ENCODE measurements at regions not wholly inside any gene's neighbourhood (a gene's known extent, or its start where the extent isn't known, plus 50 kb on each side); places are given as distances from the start of the nearest gene placed in this dataset.

DNA sequence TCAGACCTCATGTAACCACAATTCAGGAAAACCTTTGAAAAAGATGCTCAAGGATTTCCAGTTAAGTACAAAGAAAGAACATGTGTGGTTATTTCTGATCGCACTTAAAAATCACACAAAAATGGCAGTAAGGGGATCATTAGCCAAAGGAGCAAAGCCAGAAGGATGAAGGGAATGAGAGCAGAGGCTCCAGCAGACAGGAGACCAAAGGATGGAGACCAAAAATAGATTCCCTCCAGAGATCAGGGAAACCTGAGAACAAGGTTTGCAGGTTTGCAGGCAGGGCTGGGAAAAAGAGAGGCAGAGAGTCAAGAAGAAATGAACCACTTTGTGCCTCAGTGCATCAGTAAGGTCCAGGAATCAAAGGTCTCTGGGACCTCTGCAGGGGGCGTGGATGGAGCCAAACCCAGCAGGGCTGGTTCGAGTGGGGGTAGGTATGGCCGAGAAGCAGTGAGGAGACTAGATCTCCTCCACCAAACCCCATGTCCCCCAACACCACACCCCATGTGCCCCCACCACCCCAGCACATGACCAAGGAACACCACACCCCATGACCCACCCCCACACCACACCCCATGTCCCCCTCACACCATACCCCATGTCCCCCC is 98.5 kb upstream of the GPC1 start:
- no peaks in the 10 kb centered on the region for H3K4me1 ChIP-seq (replicated peaks in 1 of 2)
- H3K4me3 ChIP-seq: no peak overlapping the region
- TF ChIP-seq, protein P1, sequence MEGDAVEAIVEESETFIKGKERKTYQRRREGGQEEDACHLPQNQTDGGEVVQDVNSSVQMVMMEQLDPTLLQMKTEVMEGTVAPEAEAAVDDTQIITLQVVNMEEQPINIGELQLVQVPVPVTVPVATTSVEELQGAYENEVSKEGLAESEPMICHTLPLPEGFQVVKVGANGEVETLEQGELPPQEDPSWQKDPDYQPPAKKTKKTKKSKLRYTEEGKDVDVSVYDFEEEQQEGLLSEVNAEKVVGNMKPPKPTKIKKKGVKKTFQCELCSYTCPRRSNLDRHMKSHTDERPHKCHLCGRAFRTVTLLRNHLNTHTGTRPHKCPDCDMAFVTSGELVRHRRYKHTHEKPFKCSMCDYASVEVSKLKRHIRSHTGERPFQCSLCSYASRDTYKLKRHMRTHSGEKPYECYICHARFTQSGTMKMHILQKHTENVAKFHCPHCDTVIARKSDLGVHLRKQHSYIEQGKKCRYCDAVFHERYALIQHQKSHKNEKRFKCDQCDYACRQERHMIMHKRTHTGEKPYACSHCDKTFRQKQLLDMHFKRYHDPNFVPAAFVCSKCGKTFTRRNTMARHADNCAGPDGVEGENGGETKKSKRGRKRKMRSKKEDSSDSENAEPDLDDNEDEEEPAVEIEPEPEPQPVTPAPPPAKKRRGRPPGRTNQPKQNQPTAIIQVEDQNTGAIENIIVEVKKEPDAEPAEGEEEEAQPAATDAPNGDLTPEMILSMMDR (IDR thresholded peaks at IDR 0.05): no peak
- no peak for TF ChIP-seq POLR2A (IDR thresholded peaks at IDR 0.05)
- H3K36me3 ChIP-seq (replicated peaks in 1 of 2): no peaks in the 10 kb centered on the region
- H3K27me3 ChIP-seq: no peaks in the 10 kb centered on the region
- 78 to 98% (median 87%) methylated on average over 4 of the region's 4 CpGs for WGBS, 4 donors
- peak in 2 of 7 donors; percentile 7 to 15 for DNase-seq
- intact Hi-C loops (cut with DNase I): no loop called here
- no peaks in the 10 kb centered on the region for H3K9me3 ChIP-seq (replicated peaks in 1 of 3)
- H3K27ac ChIP-seq: no peak overlapping the region

DNA sequence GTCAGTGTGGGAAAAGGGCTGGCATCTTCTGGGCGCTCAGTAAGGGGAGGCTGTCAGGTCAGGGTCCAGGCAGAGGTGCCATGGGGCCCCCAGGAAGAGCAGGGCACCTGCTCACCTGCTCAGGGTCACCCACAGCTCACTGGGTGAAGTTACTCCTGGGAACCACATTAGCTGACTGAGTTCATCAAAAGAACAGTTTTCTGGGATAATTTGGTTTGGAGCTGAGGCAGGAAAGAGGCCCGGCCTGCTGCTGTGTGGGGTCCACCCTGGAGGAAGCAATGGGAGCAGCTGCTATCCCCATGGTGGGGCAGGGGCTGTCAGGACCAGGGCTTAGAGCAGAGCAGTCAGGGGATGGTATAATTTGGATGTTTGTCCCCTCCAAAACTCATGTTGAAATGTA is 97.2 kb upstream of the GPC1 start:
- Histone ChIP-seq H3K27ac (no peak overlapping the region), H3K36me3 (replicated peaks in 1 of 2) (no peaks in the 10 kb centered on the region), H3K4me1 (replicated peaks in 1 of 2) (no peaks in the 10 kb centered on the region), H3K27me3 (no peaks in the 10 kb centered on the region), H3K4me3 (no peak overlapping the region), H3K9me3 (replicated peaks in 1 of 3) (no peaks in the 10 kb centered on the region)
- peak in 3 of 7 donors; percentile 2 to 17 (median 6) for DNase-seq
- no peak for TF ChIP-seq POLR2A (IDR thresholded peaks at IDR 0.05)
- TF ChIP-seq, protein P1 (IDR thresholded peaks at IDR 0.05): no peak
- WGBS, 4 donors: 79 to 94% (median 91%) methylated on average over 2 of the region's 2 CpGs
- intact Hi-C loops (cut with DNase I): no loop called here

DNA sequence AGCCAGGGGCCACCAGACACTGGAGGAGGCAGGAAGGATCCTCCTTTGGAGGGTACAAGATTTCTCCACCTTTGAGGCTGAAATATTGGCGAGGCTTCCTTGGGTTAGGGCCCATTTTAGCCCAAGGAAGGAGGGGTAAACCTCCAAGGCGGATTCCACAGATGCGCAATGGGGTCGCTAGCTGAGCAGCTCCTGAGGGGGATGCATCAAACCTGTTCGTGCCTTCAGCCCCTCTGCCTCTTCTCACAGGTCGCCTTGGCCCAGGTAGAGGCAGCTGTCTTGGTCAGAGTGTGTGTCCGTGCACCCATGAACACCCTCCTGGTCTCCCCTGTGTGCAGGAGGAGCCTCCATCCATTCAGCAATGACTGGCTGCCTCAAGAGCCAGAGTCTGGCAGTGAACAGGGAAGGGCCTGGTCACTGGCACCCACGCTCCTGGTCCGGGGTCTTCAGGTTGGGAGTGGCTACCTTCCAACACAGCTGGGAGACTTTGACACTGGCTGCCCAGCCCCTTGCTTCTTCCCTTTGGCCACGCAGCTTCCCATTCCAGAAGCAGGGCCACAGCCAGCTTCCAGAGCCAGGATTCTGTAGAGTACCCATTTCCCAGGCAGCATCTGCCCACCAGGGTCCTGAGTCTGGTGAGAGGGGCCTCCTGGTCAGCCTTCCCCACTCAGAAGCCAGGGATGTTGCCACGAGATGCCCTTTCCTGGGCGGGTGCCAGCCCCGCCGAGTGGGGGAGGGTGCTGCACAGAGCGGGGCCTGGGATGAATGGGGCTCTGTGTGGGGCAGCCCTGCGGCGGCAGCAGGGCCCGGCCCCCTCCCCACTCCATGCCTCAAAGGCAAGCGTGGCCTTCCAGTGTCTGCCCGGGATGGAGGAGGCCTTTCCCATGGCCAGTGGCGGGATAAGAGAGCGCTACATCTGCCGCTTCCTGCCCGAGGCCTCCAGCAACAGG is 95.8 kb upstream of the GPC1 start:
- Histone ChIP-seq H3K9me3 (replicated peaks in 1 of 3) (peaks cover 0 to 3% (median 0%) of the 10 kb centered on the region in 3 donors), H3K4me1 (replicated peaks in 1 of 2) (no peaks in the 10 kb centered on the region), H3K36me3 (replicated peaks in 1 of 2) (no peaks in the 10 kb centered on the region), H3K27ac (no peak overlapping the region), H3K4me3 (no peak overlapping the region), H3K27me3 (no peaks in the 10 kb centered on the region)
- intact Hi-C loops (cut with DNase I): no loop called here
- 85 to 96% (median 89%) methylated on average over 4 to 24 of the region's 24 CpGs for WGBS, 4 donors
- peak in 3 of 7 donors; percentile 13 to 35 (median 17) for DNase-seq
- TF ChIP-seq, protein P1 (IDR thresholded peaks at IDR 0.05): no peak
- TF ChIP-seq POLR2A (IDR thresholded peaks at IDR 0.05): no peak

DNA sequence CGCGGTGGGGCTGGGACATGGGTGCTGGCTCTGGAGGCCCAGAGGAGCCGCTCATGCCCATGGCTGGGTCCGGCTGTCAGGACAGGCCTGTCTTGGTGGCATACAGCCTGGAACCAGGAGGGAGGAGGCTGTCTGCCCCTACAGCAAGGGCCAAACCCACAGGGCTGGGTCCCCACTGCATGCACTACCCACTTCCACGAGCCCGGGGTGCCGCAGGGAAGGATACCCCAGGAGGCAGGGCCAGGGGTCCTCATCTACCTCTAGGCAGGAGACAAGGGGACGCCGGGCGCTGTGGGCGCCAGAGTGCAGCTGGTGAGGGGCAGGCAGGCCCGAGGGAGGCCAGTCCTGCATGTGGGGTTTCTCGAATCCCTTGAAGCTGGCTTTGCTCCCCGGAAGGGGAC is 95.1 kb upstream of the GPC1 start:
- no peak overlapping the region for H3K27ac ChIP-seq
- no peak for TF ChIP-seq POLR2A (IDR thresholded peaks at IDR 0.05)
- TF ChIP-seq, protein P1 (IDR thresholded peaks at IDR 0.05): no peak
- no peaks in the 10 kb centered on the region for H3K36me3 ChIP-seq (replicated peaks in 1 of 2)
- no peaks in the 10 kb centered on the region for H3K27me3 ChIP-seq
- H3K4me3 ChIP-seq: no peak overlapping the region
- 93 to 100% (median 93%) methylated on average over 1 to 14 of the region's 14 CpGs for WGBS, 4 donors
- no peaks in the 10 kb centered on the region for H3K4me1 ChIP-seq (replicated peaks in 1 of 2)
- peaks cover 0 to 10% (median 0%) of the 10 kb centered on the region in 3 donors for H3K9me3 ChIP-seq (replicated peaks in 1 of 3)
- no peak for DNase-seq
- intact Hi-C loops (cut with DNase I): no loop called here
